Osteocyte (in vitro differentiated cells): ENCODE measurements at regions not wholly inside any gene's neighbourhood (a gene's known extent, or its start where the extent isn't known, plus 50 kb on each side); places are given as distances from the start of the nearest gene placed in this dataset.
"Not testable (repeated sequence)": the region's sequence is repeated elsewhere in the genome, so short reads cannot be mapped to it uniquely, and the experiment has no call there.

ENCODE experiments used
- DNase-seq: peaks from one replicate; pipeline ENCODE4 v3.0.0; 2021; ENCODE audit warnings: mixed read lengths; ENCODE audit not compliant: unreplicated experiment; ENCODE audit errors: extremely low spot score
- H3K27ac Mint-ChIP-seq: one replicate; pipeline ENCODE4 v1.8.0; 2021; ENCODE audit warnings: mild to moderate bottlenecking, mixed read lengths; ENCODE audit not compliant: unreplicated experiment
- H3K27me3 Mint-ChIP-seq: one replicate; pipeline ENCODE4 v1.8.0; 2021; ENCODE audit warnings: mixed read lengths; ENCODE audit not compliant: unreplicated experiment
- H3K36me3 Mint-ChIP-seq: one replicate; pipeline ENCODE4 v1.8.0; 2021; ENCODE audit warnings: mixed read lengths; ENCODE audit not compliant: unreplicated experiment
- H3K4me1 Mint-ChIP-seq: one replicate; pipeline ENCODE4 v1.8.0; 2021; ENCODE audit warnings: mixed read lengths; ENCODE audit not compliant: unreplicated experiment
- H3K4me3 Mint-ChIP-seq: one replicate; pipeline ENCODE4 v1.8.0; 2021; ENCODE audit warnings: mild to moderate bottlenecking, moderate library complexity, mixed read lengths; ENCODE audit not compliant: unreplicated experiment
- H3K9me3 Mint-ChIP-seq: one replicate; pipeline ENCODE4 v1.8.0; 2021; ENCODE audit warnings: mixed read lengths; ENCODE audit not compliant: unreplicated experiment
- TF ChIP-seq, protein P1 (sequence below): fragments of 200-600 bp; sonication (generic); IDR thresholded peaks from 2 replicates; pipeline ENCODE4 v1.5.0; 2021; ENCODE audit warnings: antibody characterized with exemption, mild to moderate bottlenecking, moderate library complexity

DNA sequence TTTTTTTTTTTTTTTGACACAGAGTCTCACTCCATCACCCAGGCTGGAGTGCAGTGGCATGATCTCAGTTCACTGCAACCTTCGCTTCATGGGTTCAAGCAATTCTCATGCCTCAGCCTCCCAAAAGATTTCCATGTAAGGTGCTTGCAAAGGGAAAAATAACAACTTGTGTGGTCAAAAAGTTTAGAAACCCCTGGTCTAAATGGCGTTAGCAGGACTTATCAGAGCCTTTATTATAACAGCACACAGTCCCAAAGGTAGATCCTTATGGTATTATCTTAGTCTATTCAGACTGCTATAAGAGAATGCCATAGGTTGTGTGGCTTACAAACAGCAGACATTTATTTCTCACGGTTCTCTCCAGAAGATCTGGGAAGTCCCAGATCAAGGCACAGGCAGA, 135.0 kb downstream of the NPIPA8 start:
- not testable (repeated sequence) for H3K27me3 Mint-ChIP-seq, DNase-seq, H3K36me3 Mint-ChIP-seq, H3K4me1 Mint-ChIP-seq, H3K27ac Mint-ChIP-seq, H3K9me3 Mint-ChIP-seq, H3K4me3 Mint-ChIP-seq

DNA sequence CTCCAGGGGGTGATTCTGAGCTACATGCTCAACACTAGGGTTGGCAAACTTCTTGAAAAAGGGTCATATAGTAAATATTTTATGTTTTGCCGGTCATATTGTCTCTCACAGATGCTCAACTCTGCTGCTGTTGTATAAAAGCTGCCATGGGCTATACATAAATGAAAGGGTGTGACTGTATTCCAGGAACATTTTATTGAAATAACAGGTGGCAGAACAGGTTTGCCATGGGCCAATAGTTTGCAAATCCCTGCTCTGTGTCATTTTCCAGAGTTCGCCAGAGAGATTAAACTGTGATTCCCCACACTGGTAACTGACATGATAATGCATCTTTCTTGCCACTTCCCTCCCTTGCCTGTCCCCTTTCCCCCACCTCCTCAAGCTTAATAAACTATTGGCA, 144.1 kb downstream of the NPIPA8 start:
- not testable (repeated sequence) for DNase-seq, H3K27me3 Mint-ChIP-seq, H3K36me3 Mint-ChIP-seq, H3K4me3 Mint-ChIP-seq, H3K4me1 Mint-ChIP-seq, H3K9me3 Mint-ChIP-seq, H3K27ac Mint-ChIP-seq

DNA sequence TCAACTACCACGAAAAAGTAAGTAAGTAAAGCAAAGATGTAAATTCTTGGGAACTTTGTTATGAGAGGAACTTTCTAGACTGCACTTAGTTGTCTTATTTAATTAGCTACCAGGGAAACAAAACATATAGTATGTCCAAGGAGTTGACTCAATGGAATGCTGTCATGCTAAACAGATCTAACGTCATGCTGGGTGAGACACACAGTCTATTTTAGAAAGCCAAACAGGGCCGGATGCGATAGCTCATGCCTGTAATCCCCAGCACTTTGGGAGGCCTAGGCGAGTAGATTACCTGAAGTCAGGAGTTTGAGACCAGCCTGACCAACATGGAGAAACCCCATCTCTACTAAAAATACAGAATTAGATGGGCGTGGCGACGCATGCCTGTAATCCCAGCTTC, 146.4 kb downstream of the NPIPA8 start:
- not testable (repeated sequence) for H3K4me1 Mint-ChIP-seq, H3K27ac Mint-ChIP-seq, H3K9me3 Mint-ChIP-seq, H3K27me3 Mint-ChIP-seq, H3K36me3 Mint-ChIP-seq, DNase-seq, H3K4me3 Mint-ChIP-seq

DNA sequence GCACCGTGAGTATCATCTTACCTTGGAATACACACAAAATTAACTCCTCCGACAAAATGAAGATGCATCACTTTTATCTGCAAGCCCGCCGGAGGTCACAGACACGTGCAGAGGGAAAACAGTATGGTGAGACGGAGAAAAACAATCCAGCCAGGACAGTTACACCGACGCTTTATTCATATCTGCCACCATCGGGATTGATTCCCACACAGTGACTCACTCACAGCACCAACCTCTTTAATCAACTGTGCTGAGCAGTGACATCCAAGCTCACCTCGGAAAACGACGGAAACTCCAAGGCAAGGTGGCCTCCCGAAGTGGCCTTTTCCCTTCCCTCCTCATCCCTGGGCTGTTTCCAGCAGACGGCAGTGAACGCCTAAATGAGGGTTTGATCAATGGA, 151.8 kb downstream of the NPIPA8 start:
- H3K27me3 Mint-ChIP-seq, H3K27ac Mint-ChIP-seq, H3K4me3 Mint-ChIP-seq: not testable (repeated sequence)

DNA sequence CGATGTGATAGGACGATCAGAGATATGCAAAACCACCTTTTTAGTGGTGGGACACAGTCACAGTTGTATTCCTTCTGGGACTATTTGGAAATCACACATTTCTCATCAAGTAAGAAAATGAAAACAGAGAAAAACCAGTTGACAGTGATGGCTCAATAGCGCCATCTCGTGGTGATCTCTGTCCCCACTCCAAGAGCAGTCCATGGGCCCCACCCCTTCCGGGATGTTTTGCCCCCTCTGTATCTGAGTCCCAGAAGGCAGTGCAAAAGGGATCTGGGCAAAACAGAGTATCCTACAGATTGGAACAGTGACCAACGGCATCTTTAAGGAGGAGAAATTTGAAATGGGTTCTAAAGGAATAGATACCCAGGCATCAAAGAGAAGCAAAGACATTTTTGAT, 155.5 kb downstream of the NPIPA8 start:
- DNase-seq, H3K4me1 Mint-ChIP-seq, H3K27ac Mint-ChIP-seq, H3K36me3 Mint-ChIP-seq, H3K4me3 Mint-ChIP-seq, H3K27me3 Mint-ChIP-seq, H3K9me3 Mint-ChIP-seq: not testable (repeated sequence)
- TF ChIP-seq, protein P1, sequence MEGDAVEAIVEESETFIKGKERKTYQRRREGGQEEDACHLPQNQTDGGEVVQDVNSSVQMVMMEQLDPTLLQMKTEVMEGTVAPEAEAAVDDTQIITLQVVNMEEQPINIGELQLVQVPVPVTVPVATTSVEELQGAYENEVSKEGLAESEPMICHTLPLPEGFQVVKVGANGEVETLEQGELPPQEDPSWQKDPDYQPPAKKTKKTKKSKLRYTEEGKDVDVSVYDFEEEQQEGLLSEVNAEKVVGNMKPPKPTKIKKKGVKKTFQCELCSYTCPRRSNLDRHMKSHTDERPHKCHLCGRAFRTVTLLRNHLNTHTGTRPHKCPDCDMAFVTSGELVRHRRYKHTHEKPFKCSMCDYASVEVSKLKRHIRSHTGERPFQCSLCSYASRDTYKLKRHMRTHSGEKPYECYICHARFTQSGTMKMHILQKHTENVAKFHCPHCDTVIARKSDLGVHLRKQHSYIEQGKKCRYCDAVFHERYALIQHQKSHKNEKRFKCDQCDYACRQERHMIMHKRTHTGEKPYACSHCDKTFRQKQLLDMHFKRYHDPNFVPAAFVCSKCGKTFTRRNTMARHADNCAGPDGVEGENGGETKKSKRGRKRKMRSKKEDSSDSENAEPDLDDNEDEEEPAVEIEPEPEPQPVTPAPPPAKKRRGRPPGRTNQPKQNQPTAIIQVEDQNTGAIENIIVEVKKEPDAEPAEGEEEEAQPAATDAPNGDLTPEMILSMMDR: peak; percentile 9

More for the DNA sequence above, 151.8 kb downstream of the NPIPA8 start:
- H3K4me1 Mint-ChIP-seq, H3K9me3 Mint-ChIP-seq, DNase-seq, H3K36me3 Mint-ChIP-seq: not testable (repeated sequence)

DNA sequence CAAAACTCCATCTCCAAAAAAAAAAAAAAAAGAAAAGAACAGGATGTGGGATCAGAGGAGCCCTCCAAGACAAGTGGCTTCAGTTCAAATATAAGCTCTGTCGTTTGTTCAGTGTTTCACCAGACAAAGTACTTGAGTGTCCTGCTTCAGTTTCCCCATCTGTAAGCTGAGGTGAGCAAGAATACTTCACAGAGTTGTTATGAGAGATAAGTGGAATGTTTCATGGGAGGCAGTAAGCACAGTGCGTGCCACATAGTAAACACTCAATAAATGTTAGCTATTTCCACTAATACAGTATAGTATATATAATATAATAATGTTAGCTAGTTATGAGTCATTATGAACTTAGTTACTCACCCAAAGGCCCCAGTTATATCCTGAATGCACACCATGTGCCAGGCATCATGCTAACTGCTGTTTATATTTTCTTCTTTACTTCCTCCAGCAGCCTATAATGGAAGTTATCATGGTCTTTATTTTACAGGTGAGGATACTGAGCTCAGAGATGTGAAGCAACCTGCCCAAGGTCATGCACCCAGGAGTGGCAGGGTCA, 162.5 kb downstream of the NPIPA8 start:
- not testable (repeated sequence) for H3K27ac Mint-ChIP-seq, H3K27me3 Mint-ChIP-seq, H3K36me3 Mint-ChIP-seq, H3K4me3 Mint-ChIP-seq, DNase-seq, H3K4me1 Mint-ChIP-seq, H3K9me3 Mint-ChIP-seq

DNA sequence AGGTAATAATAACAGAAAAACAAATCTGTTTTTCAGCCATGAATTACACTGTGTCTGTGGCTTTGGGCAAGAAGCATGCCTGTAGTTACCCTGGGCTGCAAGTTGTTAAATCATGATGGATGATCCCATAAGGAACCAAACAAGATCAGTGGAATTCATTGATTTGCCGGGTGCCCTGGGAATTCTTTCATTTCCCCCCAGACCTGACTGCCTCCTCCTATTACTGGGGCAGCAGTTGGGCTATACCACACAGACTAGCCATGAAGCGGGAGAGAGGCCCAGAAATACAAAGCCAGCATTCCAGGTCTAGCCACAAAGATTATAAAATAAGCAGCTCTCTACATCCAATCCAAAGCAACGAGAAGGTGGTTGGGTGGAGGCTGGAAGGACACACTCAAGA, 174.2 kb downstream of the NPIPA8 start:
- not testable (repeated sequence) for H3K27ac Mint-ChIP-seq, DNase-seq, H3K9me3 Mint-ChIP-seq, H3K36me3 Mint-ChIP-seq, H3K27me3 Mint-ChIP-seq, H3K4me3 Mint-ChIP-seq, H3K4me1 Mint-ChIP-seq

DNA sequence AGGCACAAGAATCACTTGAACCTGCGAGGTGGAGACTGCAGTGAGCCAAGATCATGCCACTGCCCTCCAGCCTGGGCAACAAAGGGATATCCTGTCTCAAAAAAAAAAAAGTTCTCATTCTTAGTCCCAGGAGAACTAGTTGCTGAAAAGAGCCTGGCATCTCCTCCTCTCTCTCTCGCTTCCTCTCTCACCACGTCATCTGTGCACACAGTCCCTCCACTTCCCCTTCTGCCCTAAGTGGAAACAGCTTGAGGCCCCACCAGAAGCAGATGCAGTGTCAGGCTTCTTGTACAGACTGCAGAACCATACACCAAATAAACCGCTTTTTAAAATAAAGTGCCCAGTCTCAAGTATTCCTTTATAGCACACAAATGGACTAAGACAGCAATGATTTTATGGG, 175.3 kb downstream of the NPIPA8 start:
- DNase-seq, H3K36me3 Mint-ChIP-seq, H3K27ac Mint-ChIP-seq, H3K27me3 Mint-ChIP-seq, H3K4me1 Mint-ChIP-seq, H3K4me3 Mint-ChIP-seq, H3K9me3 Mint-ChIP-seq: not testable (repeated sequence)

DNA sequence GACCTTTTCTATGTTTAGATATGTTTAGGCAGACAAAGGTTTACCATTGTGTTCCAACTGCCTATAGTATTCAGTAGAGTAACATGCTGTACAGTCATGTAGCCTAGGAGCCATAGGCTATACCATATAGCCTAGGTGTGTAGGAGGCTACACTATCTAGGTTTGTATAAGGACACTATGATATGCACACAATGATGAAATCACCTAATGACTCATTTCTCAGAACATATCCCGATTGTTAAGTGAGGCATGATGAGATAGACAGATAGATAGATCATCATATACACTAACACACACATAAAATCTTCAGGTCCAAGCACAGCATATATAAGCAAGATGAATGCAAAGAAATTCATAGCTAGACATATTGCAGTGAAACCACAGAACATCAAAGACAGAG, 177.4 kb downstream of the NPIPA8 start:
- H3K9me3 Mint-ChIP-seq, DNase-seq, H3K36me3 Mint-ChIP-seq, H3K4me3 Mint-ChIP-seq, H3K27me3 Mint-ChIP-seq, H3K27ac Mint-ChIP-seq, H3K4me1 Mint-ChIP-seq: not testable (repeated sequence)

DNA sequence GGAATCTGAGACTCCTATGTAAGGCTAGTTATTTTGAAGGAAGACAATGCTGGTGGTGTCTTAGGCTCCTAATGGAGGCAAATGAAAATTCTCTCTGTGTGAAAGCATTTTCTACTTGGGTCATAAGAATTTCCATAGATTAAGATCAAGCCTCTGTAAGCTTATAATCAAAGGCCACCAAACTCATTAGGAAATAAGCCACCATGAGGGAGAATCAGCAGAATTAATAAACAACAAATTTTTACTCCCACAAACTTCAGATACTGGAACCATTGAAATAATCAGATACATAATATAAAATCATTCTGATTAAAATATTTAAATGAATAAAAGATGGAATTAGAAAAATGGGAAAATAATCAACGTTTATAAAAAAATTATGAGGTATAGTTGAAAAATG, 178.7 kb downstream of the NPIPA8 start:
- H3K4me3 Mint-ChIP-seq, H3K27ac Mint-ChIP-seq, DNase-seq, H3K4me1 Mint-ChIP-seq, H3K36me3 Mint-ChIP-seq, H3K27me3 Mint-ChIP-seq, H3K9me3 Mint-ChIP-seq: not testable (repeated sequence)

DNA sequence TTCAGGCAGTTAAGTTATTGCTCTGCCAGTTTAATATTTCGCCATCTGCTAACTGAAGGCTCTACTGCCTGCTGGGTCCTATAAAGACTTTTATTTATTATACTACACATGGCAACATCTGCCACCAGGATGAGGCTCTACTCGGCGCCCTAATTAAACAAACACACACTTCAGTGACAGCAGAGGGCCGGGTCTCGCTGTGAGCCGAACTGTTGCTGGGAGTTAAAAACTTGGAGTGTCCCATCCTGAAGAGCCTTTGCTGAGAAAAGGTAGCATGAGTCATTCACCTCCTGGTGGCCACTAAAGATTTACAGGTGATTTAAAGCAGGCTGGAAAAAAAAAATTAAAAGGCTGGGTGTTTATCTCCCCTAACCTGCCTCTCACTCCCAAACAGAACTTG, 183.7 kb downstream of the NPIPA8 start:
- not testable (repeated sequence) for H3K9me3 Mint-ChIP-seq, H3K4me3 Mint-ChIP-seq, H3K36me3 Mint-ChIP-seq, H3K27me3 Mint-ChIP-seq, DNase-seq, H3K4me1 Mint-ChIP-seq, H3K27ac Mint-ChIP-seq

DNA sequence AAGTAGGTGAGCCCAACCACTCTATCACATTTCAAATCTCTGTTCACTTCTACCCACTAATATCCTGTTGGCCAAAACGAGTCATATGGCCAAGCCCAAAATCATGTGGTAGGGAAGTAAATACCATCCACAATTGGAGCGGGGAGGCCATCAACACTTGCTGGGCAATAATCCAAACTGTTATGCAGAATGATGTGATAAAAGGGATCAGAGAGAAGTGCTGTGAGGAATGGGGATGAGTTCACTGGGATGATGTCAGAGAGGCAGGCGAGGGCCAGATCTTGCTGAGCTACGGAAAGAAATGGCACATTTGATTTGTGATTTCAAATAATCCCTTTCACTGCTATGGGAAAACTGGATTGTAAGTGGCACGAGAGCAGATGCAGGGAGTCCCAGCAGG, 188.4 kb downstream of the NPIPA8 start:
- not testable (repeated sequence) for H3K4me1 Mint-ChIP-seq, H3K27ac Mint-ChIP-seq, H3K4me3 Mint-ChIP-seq, H3K9me3 Mint-ChIP-seq, H3K27me3 Mint-ChIP-seq, H3K36me3 Mint-ChIP-seq, DNase-seq
